ENCODE measurements at regions not wholly inside any gene's neighbourhood (a gene's known extent, or its start where the extent isn't known, plus 50 kb on each side); places are given as distances from the start of the nearest gene placed in this dataset.
A peak's percentile ranks its signal among the peaks of the same experiment; 100 is the strongest.

DNA sequence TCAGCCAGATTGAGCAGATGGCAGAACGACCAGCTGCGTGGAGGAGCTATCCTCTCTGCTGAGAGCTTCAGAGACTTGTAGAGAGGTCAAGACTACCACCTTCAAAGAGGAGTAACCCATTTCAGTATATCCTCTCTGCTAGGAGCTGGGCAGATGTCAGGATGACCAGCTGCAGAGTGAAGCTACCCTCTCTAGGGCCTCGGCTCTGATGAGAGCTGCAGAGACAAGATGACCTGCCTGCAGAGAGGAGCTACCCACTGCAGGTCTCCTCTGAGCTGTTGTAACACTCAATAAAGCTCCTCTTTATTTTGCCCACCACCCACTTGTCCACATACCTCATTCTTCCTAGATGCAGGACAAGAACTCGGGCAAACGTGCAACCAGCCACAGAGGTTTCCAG, 1522.7 kb downstream of the OTOL1 start:
- no peak overlapping the region for H3K4me3 ChIP-seq (ENCODE audit: control insufficient read depth, low read depth, low read length)
- TF ChIP-seq, protein P1, sequence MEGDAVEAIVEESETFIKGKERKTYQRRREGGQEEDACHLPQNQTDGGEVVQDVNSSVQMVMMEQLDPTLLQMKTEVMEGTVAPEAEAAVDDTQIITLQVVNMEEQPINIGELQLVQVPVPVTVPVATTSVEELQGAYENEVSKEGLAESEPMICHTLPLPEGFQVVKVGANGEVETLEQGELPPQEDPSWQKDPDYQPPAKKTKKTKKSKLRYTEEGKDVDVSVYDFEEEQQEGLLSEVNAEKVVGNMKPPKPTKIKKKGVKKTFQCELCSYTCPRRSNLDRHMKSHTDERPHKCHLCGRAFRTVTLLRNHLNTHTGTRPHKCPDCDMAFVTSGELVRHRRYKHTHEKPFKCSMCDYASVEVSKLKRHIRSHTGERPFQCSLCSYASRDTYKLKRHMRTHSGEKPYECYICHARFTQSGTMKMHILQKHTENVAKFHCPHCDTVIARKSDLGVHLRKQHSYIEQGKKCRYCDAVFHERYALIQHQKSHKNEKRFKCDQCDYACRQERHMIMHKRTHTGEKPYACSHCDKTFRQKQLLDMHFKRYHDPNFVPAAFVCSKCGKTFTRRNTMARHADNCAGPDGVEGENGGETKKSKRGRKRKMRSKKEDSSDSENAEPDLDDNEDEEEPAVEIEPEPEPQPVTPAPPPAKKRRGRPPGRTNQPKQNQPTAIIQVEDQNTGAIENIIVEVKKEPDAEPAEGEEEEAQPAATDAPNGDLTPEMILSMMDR (IDR thresholded peaks at IDR 0.05; ENCODE audit: control insufficient read depth, insufficient read depth, low read depth, low read length, missing control alignments) = no peak
- no peak for DNase-seq (ENCODE audit: low read depth)

GRCh38 chr3:163033652-163034051, 1537.0 kb downstream of the OTOL1 start:
- TF ChIP-seq, protein P1 (IDR thresholded peaks at IDR 0.05; ENCODE audit: control insufficient read depth, insufficient read depth, low read depth, low read length, missing control alignments) = no peak

GRCh38 chr3:163039636-163040035, 1543.0 kb downstream of the OTOL1 start:
- DNase-seq (ENCODE audit: low read depth) = no peak
- TF ChIP-seq, protein P1 (IDR thresholded peaks at IDR 0.05; ENCODE audit: control insufficient read depth, insufficient read depth, low read depth, low read length, missing control alignments) = no peak
- no peak overlapping the region for H3K4me3 ChIP-seq (ENCODE audit: control insufficient read depth, low read depth, low read length)

More at GRCh38 chr3:163033652-163034051, 1537.0 kb downstream of the OTOL1 start:
- DNase-seq (ENCODE audit: low read depth) = no peak
- no peak overlapping the region for H3K4me3 ChIP-seq (ENCODE audit: control insufficient read depth, low read depth, low read length)

- H3K4me3 ChIP-seq (ENCODE audit: control insufficient read depth, low read depth, low read length) = no peak overlapping the region
- TF ChIP-seq, protein P1 (IDR thresholded peaks at IDR 0.05; ENCODE audit: control insufficient read depth, insufficient read depth, low read depth, low read length, missing control alignments) = peak; percentile 52
- no peak for DNase-seq (ENCODE audit: low read depth)
Observed at GRCh38 chr3:163043074-163043473, 1546.5 kb downstream of the OTOL1 start.

- no peak overlapping the region for H3K4me3 ChIP-seq (ENCODE audit: control insufficient read depth, low read depth, low read length)
- TF ChIP-seq, protein P1 (IDR thresholded peaks at IDR 0.05; ENCODE audit: control insufficient read depth, insufficient read depth, low read depth, low read length, missing control alignments) = no peak
- DNase-seq (ENCODE audit: low read depth) = no peak
Observed at GRCh38 chr3:163045945-163046344, 1549.3 kb downstream of the OTOL1 start.

DNA sequence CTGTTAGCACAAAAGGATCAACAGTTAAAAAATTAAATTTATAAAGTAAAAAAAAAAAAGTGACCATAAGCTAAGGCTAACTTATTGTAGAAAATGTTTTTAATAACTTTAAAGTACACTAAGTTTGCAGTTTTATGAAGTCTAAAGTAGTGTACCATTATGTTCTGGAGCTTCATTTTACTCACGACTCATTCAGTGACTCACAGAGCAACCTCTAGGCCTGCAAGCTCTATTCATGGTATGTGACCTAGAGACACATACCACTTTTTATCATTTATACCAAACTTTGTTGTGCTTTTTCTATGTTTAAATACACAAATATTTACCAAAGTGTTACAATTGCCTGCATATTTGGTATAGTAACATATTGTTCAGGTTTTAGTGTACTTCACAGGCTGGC, 1552.3 kb downstream of the OTOL1 start:
- H3K4me3 ChIP-seq (ENCODE audit: control insufficient read depth, low read depth, low read length) = no peak overlapping the region
- TF ChIP-seq, protein P1 (IDR thresholded peaks at IDR 0.05; ENCODE audit: control insufficient read depth, insufficient read depth, low read depth, low read length, missing control alignments) = no peak
- DNase-seq (ENCODE audit: low read depth) = no peak
